CD14-positive monocyte (primary cell): ENCODE measurements at regions not wholly inside any gene's neighbourhood (a gene's known extent, or its start where the extent isn't known, plus 50 kb on each side); places are given as distances from the start of the nearest gene placed in this dataset.

ENCODE experiments used
- DNase-seq, 3 donors: peaks; one replicate each; pipeline ENCODE4 v3.0.0-alpha.2; 2011 to 2022
- H2AFZ ChIP-seq: 2 replicates; pipeline ENCODE4 v1.6.0; 2012; ENCODE audit warnings: mild to moderate bottlenecking, low read depth, low read length, inconsistent platforms; ENCODE audit not compliant: insufficient read depth, poor library complexity, severe bottlenecking
- H3K27ac ChIP-seq, 2 donors: 1 replicate in 1 of 2; 2 replicates in 1 of 2; pipeline ENCODE4 v1.5.1; 2012 to 2013; ENCODE audit warnings: low read length in 2 of 2, control low read depth in 1 of 2, inconsistent platforms in 1 of 2, low read depth in 1 of 2, mild to moderate bottlenecking in 1 of 2
- H3K27me3 ChIP-seq, 2 donors: one replicate each; pipeline versions ENCODE4 v1.6.0 to v1.6.1; 2011 to 2013; ENCODE audit warnings: low read length in 2 of 2; ENCODE audit not compliant: control insufficient read depth in 2 of 2, insufficient read depth in 2 of 2
- H3K36me3 ChIP-seq, 2 donors: replicated peaks in 1 of 2; 1 replicate in 1 of 2; 2 replicates in 1 of 2; pipeline versions ENCODE4 v1.5.1 to v1.6.1; 2012 to 2013; ENCODE audit warnings: low read length in 2 of 2, control low read depth in 1 of 2, inconsistent platforms in 1 of 2, mild to moderate bottlenecking in 1 of 2; ENCODE audit not compliant: insufficient read depth in 2 of 2, control insufficient read depth in 1 of 2
- H3K4me1 ChIP-seq, 2 donors: 1 replicate in 1 of 2; 2 replicates in 1 of 2; pipeline versions ENCODE4 v1.5.1 to v1.6.1; 2012 to 2013; ENCODE audit warnings: low read length in 2 of 2, control low read depth in 1 of 2, inconsistent platforms in 1 of 2, mild to moderate bottlenecking in 1 of 2, moderate library complexity in 1 of 2; ENCODE audit not compliant: insufficient read depth in 2 of 2, control insufficient read depth in 1 of 2
- H3K4me2 ChIP-seq: replicated peaks from 2 replicates; pipeline ENCODE3; 2012; ENCODE audit warnings: low read length, moderate library complexity, mild to moderate bottlenecking; ENCODE audit not compliant: poor library complexity, severe bottlenecking; ENCODE audit errors: extremely low read depth
- H3K4me3 ChIP-seq, 3 experiments: fragments of 200-600 bp in 1 of 3; sonication (generic) in 1 of 3; replicated peaks in 1 of 3; 1 replicate in 2 of 3; 2 replicates in 1 of 3; pipeline ENCODE4 v1.5.1; 2011 to 2013; ENCODE audit warnings: low read length in 3 of 3, mild to moderate bottlenecking in 3 of 3, control low read depth in 2 of 3, low read depth in 2 of 3, inconsistent platforms in 1 of 3, moderate library complexity in 1 of 3
- H3K79me2 ChIP-seq: 2 replicates; pipeline ENCODE4 v1.6.0; 2012; ENCODE audit warnings: mild to moderate bottlenecking, control low read depth, inconsistent platforms, low read length, moderate library complexity; ENCODE audit not compliant: insufficient read depth
- H3K9ac ChIP-seq: 2 replicates; pipeline ENCODE4 v1.6.0; 2017; ENCODE audit warnings: low read length, mild to moderate bottlenecking; ENCODE audit not compliant: insufficient read depth, poor library complexity, severe bottlenecking
- H3K9me3 ChIP-seq, 2 donors: replicated peaks in 1 of 2; 1 replicate in 1 of 2; 2 replicates in 1 of 2; pipeline versions ENCODE4 v1.5.1 to v1.6.1; 2012 to 2013; ENCODE audit warnings: low read length in 2 of 2, control low read depth in 1 of 2; ENCODE audit not compliant: control insufficient read depth in 1 of 2, insufficient read depth in 1 of 2
- H4K20me1 ChIP-seq: 2 replicates; pipeline ENCODE4 v1.6.0; 2012; ENCODE audit warnings: mild to moderate bottlenecking, low read length, control low read depth, moderate library complexity; ENCODE audit not compliant: insufficient read depth
- H3K27ac Mint-ChIP-seq, 7 donors: one replicate each; pipeline ENCODE4 v1.8.0; 2020; ENCODE audit warnings: mild to moderate bottlenecking in 7 of 7, mixed read lengths in 7 of 7, moderate library complexity in 6 of 7, inconsistent platforms in 2 of 7
- H3K27me3 Mint-ChIP-seq, 3 donors: one replicate each; pipeline ENCODE4 v1.8.0; 2021 to 2022; ENCODE audit warnings: low read depth in 3 of 3, mild to moderate bottlenecking in 3 of 3, mixed read lengths in 3 of 3, moderate library complexity in 3 of 3, inconsistent platforms in 1 of 3
- H3K36me3 Mint-ChIP-seq, 2 donors: one replicate each; pipeline ENCODE4 v1.8.0; 2020; ENCODE audit warnings: mixed read lengths in 2 of 2, inconsistent platforms in 1 of 2, mild to moderate bottlenecking in 1 of 2
- H3K4me1 Mint-ChIP-seq: one replicate; pipeline ENCODE4 v1.8.0; 2020; ENCODE audit warnings: mild to moderate bottlenecking, mixed read lengths
- H3K4me3 Mint-ChIP-seq, 2 donors: one replicate each; pipeline ENCODE4 v1.8.0; 2020; ENCODE audit warnings: mild to moderate bottlenecking in 2 of 2, mixed read lengths in 2 of 2, moderate library complexity in 1 of 2
- H3K9me3 Mint-ChIP-seq, 7 donors: one replicate each; pipeline ENCODE4 v1.8.0; 2020 to 2022; ENCODE audit warnings: mixed read lengths in 7 of 7, mild to moderate bottlenecking in 6 of 7, moderate library complexity in 6 of 7, inconsistent platforms in 2 of 7
- CTCF ChIP-seq: fragments of 200-600 bp; IDR thresholded peaks from one replicate; pipeline ENCODE4 v1.8.0; 2022; ENCODE audit warnings: antibody characterized with exemption, mild to moderate bottlenecking
- WGBS: methylation state at CpG from one replicate; pipeline ENCODE4 v1.1.5; 2013; ENCODE audit warnings: missing lambda C conversion rate; ENCODE audit not compliant: insufficient coverage; 5-methylcytosine and 5-hydroxymethylcytosine counted together
- intact Hi-C, 2 donors: fragments of 100-400 bp; cut with micrococcal nuclease; formaldehyde crosslinking; loops; one replicate each; pipeline versions ENCODE4 v1.15.0 to v1.15.1; 2023

GRCh38 chr2:129717560-129718130 lies 261.8 kb upstream of the RAB6C start:
- intact Hi-C loops: no loop called here
- H3K27ac Mint-ChIP-seq: no peak overlapping the region
- WGBS: 91% methylated on average over 9 of the region's 11 CpGs
- H3K36me3 ChIP-seq: no peaks in the 10 kb centered on the region
- H4K20me1 ChIP-seq: no peaks in the 10 kb centered on the region
- H3K4me3 ChIP-seq: no peak overlapping the region
- no peaks in the 10 kb centered on the region for H3K9me3 ChIP-seq
- H3K36me3 Mint-ChIP-seq: no peaks in the 10 kb centered on the region
- H2AFZ ChIP-seq: no peak overlapping the region
- H3K4me3 Mint-ChIP-seq: no peak overlapping the region
- no peak overlapping the region for H3K9ac ChIP-seq
- no peaks in the 10 kb centered on the region for H3K4me1 Mint-ChIP-seq
- H3K9me3 Mint-ChIP-seq: peaks cover 0 to 1% (median 0%) of the 10 kb centered on the region in 7 donors
- no peak for TF ChIP-seq CTCF
- peaks cover 6 to 10% (median 8%) of the 10 kb centered on the region in 3 donors for H3K27me3 Mint-ChIP-seq
- no peak for DNase-seq
- no peak overlapping the region for H3K4me2 ChIP-seq
- H3K79me2 ChIP-seq: no peaks in the 10 kb centered on the region
- H3K27me3 ChIP-seq: no peaks in the 10 kb centered on the region
- H3K4me1 ChIP-seq: no peaks in the 10 kb centered on the region
- H3K27ac ChIP-seq: no peak overlapping the region

GRCh38 chr2:129719335-129719734 lies 260.1 kb upstream of the RAB6C start:
- Mint-ChIP-seq H3K4me1 (no peaks in the 10 kb centered on the region), H3K27me3 (peaks cover 3 to 10% (median 5%) of the 10 kb centered on the region in 3 donors), H3K9me3 (peaks cover 0 to 1% (median 0%) of the 10 kb centered on the region in 7 donors), H3K36me3 (no peaks in the 10 kb centered on the region), H3K27ac (no peak overlapping the region), H3K4me3 (no peak overlapping the region)
- H3K79me2 ChIP-seq: no peaks in the 10 kb centered on the region
- H3K4me1 ChIP-seq: no peaks in the 10 kb centered on the region
- H3K9ac ChIP-seq: no peak overlapping the region
- TF ChIP-seq CTCF: no peak
- no peak for DNase-seq
- H3K9me3 ChIP-seq: no peaks in the 10 kb centered on the region
- no peak overlapping the region for H2AFZ ChIP-seq
- no peaks in the 10 kb centered on the region for H3K27me3 ChIP-seq
- WGBS: no CpG with 5 or more reads among the region's 3 CpGs
- no peaks in the 10 kb centered on the region for H3K36me3 ChIP-seq
- intact Hi-C loops: no loop called here
- H3K27ac ChIP-seq: no peak overlapping the region
- no peaks in the 10 kb centered on the region for H4K20me1 ChIP-seq
- no peak overlapping the region for H3K4me3 ChIP-seq
- no peak overlapping the region for H3K4me2 ChIP-seq
